ENCODE measurements at regions not wholly inside any gene's neighbourhood (a gene's known extent, or its start where the extent isn't known, plus 50 kb on each side); places are given as distances from the start of the nearest gene placed in this dataset.

GRCh38 chr10:57917019-57917418 lies 350.7 kb downstream of the IPMK start:
- Histone ChIP-seq H3K79me2 (ENCODE audit: control insufficient read depth, insufficient read depth, low read length) (no peaks in the 10 kb centered on the region), H3K9me3 (ENCODE audit: control extremely low read depth in 1 of 3, control insufficient read depth in 2 of 3, insufficient read depth in 1 of 3, low read length in 2 of 3) (no peaks in the 10 kb centered on the region), H3K4me2 (replicated peaks; ENCODE audit: low read depth, low read length, poor library complexity, severe bottlenecking) (no peak overlapping the region), H2AFZ (ENCODE audit: insufficient read depth, low read depth, low read length, poor library complexity, severe bottlenecking) (no peak overlapping the region), H3K27me3 (replicated peaks in 1 of 4; ENCODE audit: control extremely low read depth in 1 of 4, control insufficient read depth in 3 of 4, insufficient read depth in 4 of 4, low read length in 3 of 4) (no peaks in the 10 kb centered on the region), H3K36me3 (replicated peaks in 1 of 2; ENCODE audit: control extremely low read depth in 1 of 2, control insufficient read depth in 1 of 2, extremely low read depth in 1 of 2, insufficient read depth in 2 of 2, low read length in 1 of 2) (no peaks in the 10 kb centered on the region), H3K4me1 (ENCODE audit: control insufficient read depth in 2 of 2, insufficient read depth in 2 of 2, low read length in 2 of 2) (no peaks in the 10 kb centered on the region), H3K4me3 (ENCODE audit: control extremely low read depth in 1 of 5, extremely low read depth in 1 of 5, insufficient read depth in 1 of 5, low read depth in 2 of 5, low read length in 4 of 5) (no peak overlapping the region), H3K27ac (ENCODE audit: low read length in 2 of 2) (no peak overlapping the region), H4K20me1 (ENCODE audit: control insufficient read depth, insufficient read depth, low read length, poor library complexity, severe bottlenecking) (no peaks in the 10 kb centered on the region), H3K9ac (ENCODE audit: low read length) (no peak overlapping the region)
- POLR2A ChIA-PET, result no interaction called here
- CTCF ChIA-PET, result no interaction called here
- DNase-seq (no peak), ATAC-seq (ENCODE audit: low read depth) (no peak)
- TF ChIP-seq EZH2 (IDR thresholded peaks at IDR 0.05; ENCODE audit: borderline replicate concordance, insufficient read depth, low read depth, low read length, poor library complexity, severe bottlenecking) (no peak), CTCF (IDR thresholded peaks at IDR 0.05) (no peak)
- Mint-ChIP-seq H3K9me3 (ENCODE audit: insufficient read depth) (no peaks in the 10 kb centered on the region), H3K4me3 (no peak overlapping the region), H3K27ac (no peak overlapping the region), H3K4me1 (no peaks in the 10 kb centered on the region), H3K27me3 (no peaks in the 10 kb centered on the region)
- intact Hi-C loops (cut with micrococcal nuclease), result no loop called here

- ATAC-seq (ENCODE audit: low read depth) (no peak), DNase-seq (no peak)
- 67% methylated on average over 1 of the region's 2 CpGs for WGBS (ENCODE audit: insufficient coverage)
- CTCF ChIA-PET, result no interaction called here
- no peaks in the 10 kb centered on the region for H3K9me3 Mint-ChIP-seq (ENCODE audit: insufficient read depth)
- H3K27me3 Mint-ChIP-seq, result no peaks in the 10 kb centered on the region
- Histone ChIP-seq H3K27ac (ENCODE audit: low read length in 2 of 2) (no peak overlapping the region), H3K9me3 (ENCODE audit: control extremely low read depth in 1 of 3, control insufficient read depth in 2 of 3, insufficient read depth in 1 of 3, low read length in 2 of 3) (peaks cover 0 to 4% (median 0%) of the 10 kb centered on the region in 3 donors), H2AFZ (ENCODE audit: insufficient read depth, low read depth, low read length, poor library complexity, severe bottlenecking) (no peak overlapping the region), H3K36me3 (replicated peaks in 1 of 2; ENCODE audit: control extremely low read depth in 1 of 2, control insufficient read depth in 1 of 2, extremely low read depth in 1 of 2, insufficient read depth in 2 of 2, low read length in 1 of 2) (no peaks in the 10 kb centered on the region), H3K4me3 (ENCODE audit: control extremely low read depth in 1 of 5, extremely low read depth in 1 of 5, insufficient read depth in 1 of 5, low read depth in 2 of 5, low read length in 4 of 5) (no peak overlapping the region), H4K20me1 (ENCODE audit: control insufficient read depth, insufficient read depth, low read length, poor library complexity, severe bottlenecking) (no peaks in the 10 kb centered on the region), H3K9ac (ENCODE audit: low read length) (no peak overlapping the region), H3K4me1 (ENCODE audit: control insufficient read depth in 2 of 2, insufficient read depth in 2 of 2, low read length in 2 of 2) (no peaks in the 10 kb centered on the region), H3K27me3 (replicated peaks in 1 of 4; ENCODE audit: control extremely low read depth in 1 of 4, control insufficient read depth in 3 of 4, insufficient read depth in 4 of 4, low read length in 3 of 4) (no peaks in the 10 kb centered on the region), H3K4me2 (replicated peaks; ENCODE audit: low read depth, low read length, poor library complexity, severe bottlenecking) (no peak overlapping the region), H3K79me2 (ENCODE audit: control insufficient read depth, insufficient read depth, low read length) (no peaks in the 10 kb centered on the region)
- POLR2A ChIA-PET, result no interaction called here
- H3K27ac Mint-ChIP-seq, result no peak overlapping the region
- TF ChIP-seq CTCF (IDR thresholded peaks at IDR 0.05) (no peak), EZH2 (IDR thresholded peaks at IDR 0.05; ENCODE audit: borderline replicate concordance, insufficient read depth, low read depth, low read length, poor library complexity, severe bottlenecking) (no peak)
- H3K4me3 Mint-ChIP-seq, result no peak overlapping the region
- no peaks in the 10 kb centered on the region for H3K4me1 Mint-ChIP-seq
- intact Hi-C loops (cut with micrococcal nuclease), result no loop called here
Measured at GRCh38 chr10:57905861-57906260, 361.8 kb downstream of the IPMK start.
